ENCODE measurements at regions not wholly inside any gene's neighbourhood (a gene's known extent, or its start where the extent isn't known, plus 50 kb on each side); places are given as distances from the start of the nearest gene placed in this dataset.
A peak's percentile ranks its signal among the peaks of the same experiment; 100 is the strongest.

GRCh38 chr9:84573083-84573482 is 96.4 kb upstream of the NTRK2 start:
- TF ChIP-seq MAX (IDR thresholded peaks at IDR 0.05; ENCODE audit: low read depth, low read length) (no peak), MYC (IDR thresholded peaks at IDR 0.05; ENCODE audit: low read depth, low read length) (no peak), CTCF (IDR thresholded peaks at IDR 0.05; ENCODE audit: low read depth, low read length) (no peak), POLR2A (IDR thresholded peaks at IDR 0.05; ENCODE audit: extremely low read depth, insufficient read length) (no peak)
- no peak for DNase-seq (ENCODE audit: low read depth)

GRCh38 chr9:84575705-84576104 is 93.8 kb upstream of the NTRK2 start:
- DNase-seq (ENCODE audit: low read depth), result no peak
- H3K4me3 ChIP-seq (ENCODE audit: low read depth, low read length), result no peak overlapping the region
- TF ChIP-seq MYC (IDR thresholded peaks at IDR 0.05; ENCODE audit: low read depth, low read length) (no peak), MAX (IDR thresholded peaks at IDR 0.05; ENCODE audit: low read depth, low read length) (no peak), CTCF (IDR thresholded peaks at IDR 0.05; ENCODE audit: low read depth, low read length) (no peak), POLR2A (IDR thresholded peaks at IDR 0.05; ENCODE audit: extremely low read depth, insufficient read length) (no peak)

More at GRCh38 chr9:84573083-84573482, 96.4 kb upstream of the NTRK2 start:
- H3K4me3 ChIP-seq (ENCODE audit: low read depth, low read length), result no peak overlapping the region

- peak; percentile 24 for DNase-seq (ENCODE audit: low read depth)
- no peak for TF ChIP-seq POLR2A (IDR thresholded peaks at IDR 0.05; ENCODE audit: extremely low read depth, insufficient read length)
- TF ChIP-seq MAX (IDR thresholded peaks at IDR 0.05; ENCODE audit: low read depth, low read length), result no peak
- TF ChIP-seq MYC (IDR thresholded peaks at IDR 0.05; ENCODE audit: low read depth, low read length), result no peak
- no peak for TF ChIP-seq CTCF (IDR thresholded peaks at IDR 0.05; ENCODE audit: low read depth, low read length)
- no peak overlapping the region for H3K4me3 ChIP-seq (ENCODE audit: low read depth, low read length)
Observed at GRCh38 chr9:84583866-84584265, 85.7 kb upstream of the NTRK2 start.

- TF ChIP-seq MAX (IDR thresholded peaks at IDR 0.05; ENCODE audit: low read depth, low read length), result no peak
- no peak for TF ChIP-seq CTCF (IDR thresholded peaks at IDR 0.05; ENCODE audit: low read depth, low read length)
- TF ChIP-seq MYC (IDR thresholded peaks at IDR 0.05; ENCODE audit: low read depth, low read length), result no peak
- no peak for TF ChIP-seq POLR2A (IDR thresholded peaks at IDR 0.05; ENCODE audit: extremely low read depth, insufficient read length)
- no peak for DNase-seq (ENCODE audit: low read depth)
Observed at GRCh38 chr9:84586662-84587061, 82.9 kb upstream of the NTRK2 start.

GRCh38 chr9:84587153-84587552 is 82.4 kb upstream of the NTRK2 start:
- no peak for TF ChIP-seq MYC (IDR thresholded peaks at IDR 0.05; ENCODE audit: low read depth, low read length)
- TF ChIP-seq CTCF (IDR thresholded peaks at IDR 0.05; ENCODE audit: low read depth, low read length), result no peak
- TF ChIP-seq MAX (IDR thresholded peaks at IDR 0.05; ENCODE audit: low read depth, low read length), result no peak
- no peak for TF ChIP-seq POLR2A (IDR thresholded peaks at IDR 0.05; ENCODE audit: extremely low read depth, insufficient read length)
- no peak overlapping the region for H3K4me3 ChIP-seq (ENCODE audit: low read depth, low read length)
- no peak for DNase-seq (ENCODE audit: low read depth)

More at GRCh38 chr9:84586662-84587061, 82.9 kb upstream of the NTRK2 start:
- H3K4me3 ChIP-seq (ENCODE audit: low read depth, low read length), result no peak overlapping the region

GRCh38 chr9:84589542-84589941 is 80.0 kb upstream of the NTRK2 start:
- H3K4me3 ChIP-seq (ENCODE audit: low read depth, low read length), result no peak overlapping the region
- TF ChIP-seq MYC (IDR thresholded peaks at IDR 0.05; ENCODE audit: low read depth, low read length) (no peak), CTCF (IDR thresholded peaks at IDR 0.05; ENCODE audit: low read depth, low read length) (no peak), MAX (IDR thresholded peaks at IDR 0.05; ENCODE audit: low read depth, low read length) (no peak), POLR2A (IDR thresholded peaks at IDR 0.05; ENCODE audit: extremely low read depth, insufficient read length) (no peak)
- no peak for DNase-seq (ENCODE audit: low read depth)
